HG03442 (cell line): ENCODE measurements at regions not wholly inside any gene's neighbourhood (a gene's known extent, or its start where the extent isn't known, plus 50 kb on each side); places are given as distances from the start of the nearest gene placed in this dataset.

Experiments
- ATAC-seq: cut with Tn5 transposase; IDR thresholded peaks from one replicate; pipeline ENCODE4 v1.9.1; 2021; ENCODE audit warnings: mild to moderate bottlenecking, moderate library complexity; ENCODE audit not compliant: unreplicated experiment

DNA sequence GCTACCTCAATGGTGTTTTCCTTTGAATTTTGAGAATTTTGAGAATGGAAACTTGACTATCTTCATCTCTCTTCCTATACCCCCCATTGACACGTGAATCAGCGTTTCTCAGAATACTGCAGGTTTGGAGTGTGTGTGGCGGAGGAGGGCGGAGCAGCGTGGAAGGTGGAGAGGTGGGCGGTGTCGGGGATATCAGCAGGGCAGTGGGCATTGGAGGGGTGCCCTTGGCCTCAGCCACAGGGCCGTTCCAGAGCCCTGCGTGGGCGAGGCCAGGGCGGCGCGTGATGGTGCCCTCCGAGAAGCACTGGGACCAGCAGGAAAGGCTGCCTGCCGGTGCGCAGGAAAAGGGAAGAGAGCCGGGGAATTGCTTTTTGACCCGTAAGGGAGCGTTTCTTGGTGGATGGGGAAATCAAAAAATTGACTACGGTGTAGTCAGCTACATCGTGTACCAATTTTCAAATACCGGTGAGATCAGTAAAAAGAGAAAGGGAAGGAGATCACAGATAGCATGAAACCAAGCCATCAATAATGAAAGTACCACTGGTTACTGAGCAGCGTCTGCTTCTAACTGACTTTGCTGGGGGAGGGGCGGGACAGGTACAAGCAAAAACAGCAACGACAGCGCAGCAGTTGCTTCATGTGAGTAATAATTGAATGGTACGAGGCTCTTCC is 82.7 kb upstream of the DUSP22 start:
- ATAC-seq, result peak; percentile 83

DNA sequence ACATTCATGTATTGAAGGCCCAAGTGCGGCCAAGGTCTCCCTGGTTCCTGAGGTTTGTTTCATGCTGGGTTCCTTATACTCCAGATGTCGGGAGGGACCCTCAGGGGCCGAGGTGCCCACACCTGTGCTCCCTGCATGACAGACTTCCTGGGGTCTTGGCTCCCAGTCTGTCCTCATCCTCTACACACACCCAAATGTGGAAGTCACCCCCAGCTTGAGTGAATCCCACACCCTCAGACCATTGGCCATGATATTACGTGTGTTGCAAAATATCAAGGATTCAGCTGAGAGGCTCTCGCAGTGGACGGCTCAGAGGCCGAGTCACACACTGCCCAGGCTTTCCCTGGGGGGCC is 82.2 kb upstream of the DUSP22 start:
- peak; percentile 17 for ATAC-seq

DNA sequence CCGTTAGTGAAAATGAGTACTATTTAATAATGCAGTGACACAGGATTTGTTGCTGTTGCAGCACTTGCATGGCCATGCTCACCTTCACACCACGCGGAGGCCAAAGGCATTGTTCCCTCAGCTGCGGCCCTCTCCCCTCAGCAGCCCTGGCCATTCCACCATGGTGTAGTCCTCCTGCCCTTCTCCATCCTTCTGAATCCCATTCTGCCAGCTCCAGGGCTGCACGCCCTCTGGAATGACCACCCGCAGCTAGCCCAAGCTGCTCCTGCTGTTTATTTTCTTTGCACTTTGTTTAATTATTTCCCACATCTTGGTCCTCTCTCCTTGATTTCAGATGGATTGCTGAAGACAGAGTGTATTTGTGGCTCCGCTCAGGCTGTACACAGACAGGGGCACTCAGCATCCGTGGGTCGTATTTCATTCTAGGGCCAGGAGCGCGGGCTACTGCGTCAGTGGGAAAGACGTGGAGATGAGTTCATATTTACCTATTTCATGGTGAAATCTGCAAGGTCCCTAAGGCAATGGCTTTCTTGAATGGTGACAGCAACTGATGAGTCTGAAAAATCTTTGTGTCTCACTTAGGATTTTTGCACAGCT is 81.4 kb upstream of the DUSP22 start:
- ATAC-seq, result no peak

DNA sequence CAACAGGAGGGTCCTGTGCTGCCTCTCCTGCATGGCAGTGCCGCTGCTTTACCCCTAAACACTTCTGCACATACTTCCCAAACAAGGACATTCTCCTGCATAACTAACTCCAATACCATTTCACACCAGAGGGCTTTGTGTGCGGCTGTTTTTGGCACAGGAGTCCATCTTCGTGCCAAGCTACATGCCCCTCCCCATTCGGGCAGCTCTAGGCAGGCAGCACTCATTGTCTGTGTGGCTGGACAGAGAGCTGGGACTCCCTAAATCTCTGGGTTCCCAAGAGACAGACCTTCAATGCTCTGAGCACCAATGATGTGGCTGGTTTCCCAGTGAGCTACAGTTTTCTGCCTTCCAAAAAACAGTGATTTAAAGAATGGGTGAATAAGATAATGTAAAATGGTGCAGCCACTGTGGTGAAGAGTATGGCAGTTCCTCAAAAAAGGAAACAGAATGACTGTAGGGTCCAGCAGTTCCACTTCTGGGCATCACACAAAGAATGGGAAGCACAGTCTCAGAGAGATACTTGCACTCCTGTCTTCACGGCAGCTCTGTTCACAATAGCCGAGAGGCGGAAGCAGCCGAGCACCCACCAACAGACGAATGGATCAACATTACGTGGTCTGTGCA is 80.3 kb upstream of the DUSP22 start:
- no peak for ATAC-seq

DNA sequence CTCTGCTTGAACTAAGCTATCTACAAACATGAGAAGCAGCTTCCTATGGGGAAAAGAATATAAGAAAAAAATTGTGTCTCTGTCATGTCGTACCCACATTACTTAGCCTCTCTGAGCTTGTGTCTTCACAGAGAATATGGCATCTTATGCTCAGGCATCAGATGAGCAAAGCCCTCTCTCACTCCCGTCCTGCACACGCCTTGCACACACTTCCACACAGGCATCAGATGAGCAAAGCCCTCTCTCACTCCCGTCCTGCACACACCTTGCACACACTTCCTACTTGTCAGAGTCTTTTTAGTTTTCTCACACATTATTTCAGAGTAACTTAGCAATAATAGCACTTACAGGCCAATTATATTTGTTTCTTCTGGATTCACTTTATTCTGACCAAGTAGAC is 79.0 kb upstream of the DUSP22 start:
- no peak for ATAC-seq

DNA sequence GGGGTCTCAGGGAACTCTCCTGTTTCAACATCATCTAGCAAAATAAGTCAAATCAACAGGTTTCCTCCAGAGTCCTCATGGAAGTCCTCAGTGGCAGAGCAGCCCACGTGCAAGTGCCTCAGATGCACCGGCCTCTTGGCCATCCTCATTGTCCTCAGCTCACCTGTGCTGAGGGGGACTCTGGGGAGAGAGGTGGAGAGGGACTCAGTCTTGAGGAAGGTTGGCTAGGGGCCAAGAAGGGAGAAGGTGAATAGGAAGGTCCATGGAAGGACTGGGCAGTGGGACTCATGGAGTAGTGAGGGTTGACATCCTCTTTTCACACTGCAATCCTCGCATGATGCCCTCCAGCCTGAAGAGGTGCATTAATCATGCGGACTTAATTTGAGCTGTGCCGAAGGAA is 77.9 kb upstream of the DUSP22 start:
- ATAC-seq, result no peak

DNA sequence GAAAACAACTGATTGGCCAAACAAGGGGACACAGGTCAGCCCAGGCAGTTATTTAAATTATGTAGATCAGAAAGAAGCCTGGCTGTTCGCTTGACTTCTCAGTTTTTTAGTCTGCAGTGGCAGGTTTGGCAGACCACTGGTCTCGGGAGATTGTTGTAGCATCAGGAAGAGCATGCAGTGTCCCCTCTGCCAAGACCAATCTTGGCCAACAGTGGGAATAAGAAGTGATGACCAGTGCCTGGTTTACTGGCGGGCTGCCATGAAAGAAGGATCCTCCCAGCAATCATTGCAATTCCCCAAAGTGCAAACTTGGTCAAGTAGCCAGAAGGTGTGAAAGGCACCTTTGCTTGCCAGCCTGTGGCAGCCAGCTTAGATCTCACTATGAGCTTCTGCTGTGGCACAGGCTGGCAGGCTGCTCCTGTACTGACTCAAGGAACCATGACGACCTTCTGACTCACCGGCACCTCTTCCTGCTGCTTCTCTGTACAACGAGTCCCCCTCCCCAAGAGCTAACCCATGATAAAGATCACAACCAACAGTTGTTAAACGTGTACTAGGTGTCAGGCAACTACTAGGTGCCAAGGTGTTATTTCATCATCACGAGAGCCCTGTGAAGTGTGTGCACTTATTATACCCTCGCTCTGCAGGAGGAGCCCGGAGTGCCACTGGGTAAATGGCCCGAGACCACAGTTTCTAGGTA is 76.8 kb upstream of the DUSP22 start:
- ATAC-seq, result no peak

DNA sequence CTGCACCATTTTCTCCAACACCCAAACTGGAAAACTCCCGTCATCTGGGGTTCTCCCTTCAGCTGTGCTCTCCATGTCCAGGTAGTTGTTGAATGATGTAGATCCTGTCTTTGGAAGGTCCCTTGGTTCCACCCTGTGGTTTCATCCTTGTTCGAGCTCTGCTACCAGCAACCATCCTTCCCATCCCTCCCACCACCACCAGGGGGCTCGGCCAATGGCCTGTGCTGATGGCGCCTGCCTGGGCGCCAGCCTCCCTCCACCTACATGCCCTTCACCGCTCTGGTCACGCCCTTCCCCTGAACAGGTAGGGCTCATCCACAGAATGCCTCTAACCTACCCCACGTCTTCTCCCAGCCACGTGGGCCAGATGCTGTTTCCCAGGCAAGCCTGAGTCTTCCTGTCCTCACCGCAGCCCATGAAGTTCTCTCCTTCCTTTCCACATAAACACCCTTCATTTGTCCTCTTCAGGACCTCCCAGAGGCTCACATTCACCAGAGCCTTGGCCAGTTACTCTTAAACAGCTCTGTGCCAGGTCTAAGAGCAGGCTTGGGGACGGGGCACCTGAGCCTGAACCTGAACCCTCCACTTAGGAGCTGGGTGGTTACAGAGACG is 75.1 kb upstream of the DUSP22 start:
- ATAC-seq, result no peak

DNA sequence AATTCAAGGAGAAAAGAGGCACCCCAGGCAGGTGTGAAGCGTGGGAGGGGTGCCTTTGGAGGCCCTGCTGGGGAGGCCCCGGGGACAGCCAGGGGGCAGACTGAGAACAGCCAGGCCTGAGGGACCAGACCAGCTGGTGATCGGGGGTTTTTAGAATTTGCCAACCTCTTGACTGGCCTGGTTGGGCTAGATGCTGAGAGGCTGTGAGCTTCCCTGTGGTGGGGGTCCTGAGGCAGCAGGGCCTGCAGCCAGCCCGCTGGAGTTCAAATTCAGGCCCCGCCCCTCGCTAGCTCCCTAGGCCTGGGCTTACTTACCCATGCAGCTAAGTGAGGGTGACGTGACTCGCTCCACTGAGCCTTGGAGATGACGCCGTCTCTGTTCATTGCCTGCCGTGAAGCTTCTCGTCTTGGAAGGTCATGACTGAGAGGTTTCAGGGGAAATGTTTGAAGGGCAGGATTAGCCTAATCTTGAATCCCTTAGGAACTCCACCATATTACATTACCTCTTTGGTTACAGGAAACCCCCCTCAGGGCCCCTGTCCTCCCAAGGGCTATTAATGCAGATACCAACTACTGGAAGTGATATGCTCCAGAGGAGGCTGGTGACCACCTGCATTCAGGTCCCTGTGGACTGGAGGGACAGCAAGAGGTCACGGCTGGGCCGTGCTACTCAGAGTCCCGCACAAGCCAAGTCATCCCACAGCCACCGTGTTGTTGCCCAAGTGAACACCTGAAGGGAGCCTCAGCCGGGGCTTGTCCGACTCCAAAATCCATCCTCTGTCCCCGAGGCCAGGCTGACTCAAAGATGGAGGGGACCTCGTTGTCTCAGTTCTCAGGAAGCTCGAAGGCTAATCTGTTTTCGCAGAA is 73.9 kb upstream of the DUSP22 start:
- ATAC-seq, result peak; percentile 36

DNA sequence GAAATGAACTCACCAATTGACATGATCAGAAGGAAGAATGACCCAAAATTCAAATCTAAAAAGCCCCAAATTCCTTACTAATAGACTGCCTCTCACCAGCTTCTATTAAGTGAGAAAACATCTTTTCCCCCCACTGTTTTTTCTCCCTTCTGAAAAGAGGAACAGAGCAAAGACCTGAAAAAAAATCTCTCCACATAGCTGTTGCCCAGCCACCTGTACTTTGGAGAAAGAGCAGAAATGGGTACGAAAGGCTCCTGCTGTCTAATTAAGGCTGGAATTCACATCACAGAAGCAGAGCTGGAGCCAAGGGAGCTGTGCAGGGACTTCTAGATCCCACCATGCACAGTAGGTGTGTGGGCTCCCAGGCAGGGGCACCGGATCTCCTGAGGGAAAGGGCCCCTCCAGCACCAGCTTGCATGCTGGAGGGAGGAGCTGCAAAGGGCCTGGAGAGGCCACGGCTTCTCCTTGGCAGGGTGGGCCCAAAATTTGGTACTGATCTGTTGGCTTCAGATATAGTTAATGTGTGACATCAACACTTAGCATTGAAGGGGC is 73.2 kb upstream of the DUSP22 start:
- ATAC-seq, result no peak

DNA sequence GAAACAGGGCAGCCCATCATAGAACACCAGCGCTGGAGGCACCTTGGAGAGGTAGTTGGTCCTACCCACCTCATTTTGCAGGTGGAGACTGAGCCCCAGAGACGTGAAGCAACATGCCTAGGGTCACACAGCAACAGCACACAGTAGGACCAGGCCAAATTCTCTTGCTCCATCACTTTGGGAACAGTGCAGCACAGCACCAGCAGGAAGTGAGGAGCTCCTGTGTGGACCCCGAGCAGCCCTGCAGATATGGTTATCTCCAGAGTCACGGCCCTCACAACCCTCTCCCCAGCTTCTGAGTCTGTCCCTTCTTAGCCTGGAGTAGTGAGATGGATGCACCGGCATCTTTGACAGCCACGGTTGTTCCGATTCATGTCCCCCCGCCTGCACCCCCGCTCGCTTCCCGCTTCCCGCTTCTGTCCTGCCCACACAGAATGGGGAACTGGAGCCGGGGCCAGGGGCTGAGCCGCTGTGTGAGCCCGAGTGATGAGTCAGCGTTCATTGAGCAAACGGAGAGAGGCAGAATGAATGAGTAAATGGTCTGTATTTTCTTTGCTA is 72.6 kb upstream of the DUSP22 start:
- no peak for ATAC-seq

DNA sequence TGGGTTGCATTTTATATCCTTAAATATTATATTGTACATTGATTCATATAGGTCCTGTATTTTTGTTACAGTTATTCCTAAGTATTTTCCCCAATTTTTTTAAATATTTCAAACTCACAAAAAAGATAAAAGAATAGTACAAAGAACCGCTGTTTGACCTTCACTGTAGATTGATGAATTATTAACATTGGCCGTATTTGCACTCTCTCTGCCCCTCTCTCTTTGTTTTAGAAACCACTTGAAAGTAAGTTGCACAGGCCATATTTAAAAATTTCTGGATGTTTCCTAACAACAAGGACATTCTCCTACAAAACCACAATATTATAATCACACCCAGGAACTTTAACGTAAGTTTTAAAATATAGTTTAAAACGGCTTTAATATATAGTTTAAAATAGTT is 72.0 kb upstream of the DUSP22 start:
- ATAC-seq, result no peak

DNA sequence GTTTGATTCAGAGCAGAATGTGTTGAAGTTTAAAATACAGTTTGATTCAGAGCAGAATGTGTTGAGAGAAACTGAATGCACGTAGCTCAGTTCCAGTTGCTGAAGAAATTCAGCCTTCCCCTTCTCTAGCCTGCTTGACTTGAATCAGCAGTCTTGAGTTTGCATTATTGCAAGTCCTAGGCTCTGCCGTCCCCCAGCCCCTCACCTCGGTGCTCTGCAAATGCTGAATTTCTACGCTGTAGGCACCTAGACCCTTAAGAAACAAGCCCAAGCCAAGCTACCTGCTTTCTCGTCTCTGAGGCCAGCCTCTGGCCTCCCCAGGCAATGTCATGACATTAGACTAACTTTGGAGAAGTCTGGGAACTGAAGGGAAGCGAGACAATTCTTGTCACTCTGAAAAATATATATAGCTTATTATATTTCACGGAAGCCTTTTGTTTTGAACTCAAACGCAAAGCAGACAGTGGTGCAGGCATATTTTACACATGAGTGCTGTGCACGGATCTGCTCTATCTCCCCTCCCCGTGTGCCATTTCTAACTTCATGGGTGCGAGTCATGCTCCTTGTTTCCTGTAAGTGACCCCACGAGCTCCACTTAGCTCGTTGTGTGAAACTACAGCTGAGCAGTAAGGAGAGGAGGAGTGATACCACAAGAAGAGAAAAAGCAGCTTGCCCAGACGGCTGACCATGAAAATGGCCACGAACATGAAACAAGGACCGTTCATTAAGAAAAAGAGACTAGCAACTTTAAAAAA is 71.4 kb upstream of the DUSP22 start:
- no peak for ATAC-seq

DNA sequence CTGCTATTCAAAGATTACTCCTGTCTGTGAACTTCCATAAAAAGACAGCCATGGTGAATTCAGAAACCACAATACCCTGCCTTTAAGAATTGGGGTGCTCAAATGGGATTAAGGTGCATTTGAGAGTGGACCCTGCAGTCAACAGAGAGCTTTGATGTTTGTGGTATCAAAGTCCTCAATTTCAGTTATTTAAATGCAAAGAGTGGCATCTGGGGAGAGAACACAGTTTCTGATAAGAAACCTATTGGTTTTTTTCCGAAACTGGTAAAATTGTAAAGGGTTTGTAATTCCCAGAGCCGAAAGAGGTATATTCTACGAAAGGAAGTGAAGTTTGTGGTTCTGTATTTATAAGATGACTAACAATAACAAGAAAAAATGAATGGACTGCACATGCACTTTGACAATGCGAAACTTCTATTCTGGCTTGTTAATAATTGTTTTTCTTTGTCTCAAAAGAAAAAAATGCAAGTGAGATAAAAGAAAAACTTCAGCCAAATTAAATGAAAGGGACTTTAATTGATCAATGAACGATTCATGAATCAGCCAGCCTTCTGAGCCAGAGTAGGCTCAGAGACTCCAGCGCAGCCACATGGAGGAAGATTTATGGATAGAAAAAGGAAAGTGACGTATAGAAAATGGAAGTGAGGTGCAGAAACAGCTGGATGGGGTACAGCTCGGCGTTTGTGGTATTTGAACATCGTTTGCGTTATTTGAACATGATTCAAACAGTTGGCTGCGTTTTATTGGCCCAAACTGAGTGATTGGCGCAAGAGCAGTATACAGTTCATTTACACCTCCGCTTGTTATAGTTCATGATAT is 70.5 kb upstream of the DUSP22 start:
- no peak for ATAC-seq

DNA sequence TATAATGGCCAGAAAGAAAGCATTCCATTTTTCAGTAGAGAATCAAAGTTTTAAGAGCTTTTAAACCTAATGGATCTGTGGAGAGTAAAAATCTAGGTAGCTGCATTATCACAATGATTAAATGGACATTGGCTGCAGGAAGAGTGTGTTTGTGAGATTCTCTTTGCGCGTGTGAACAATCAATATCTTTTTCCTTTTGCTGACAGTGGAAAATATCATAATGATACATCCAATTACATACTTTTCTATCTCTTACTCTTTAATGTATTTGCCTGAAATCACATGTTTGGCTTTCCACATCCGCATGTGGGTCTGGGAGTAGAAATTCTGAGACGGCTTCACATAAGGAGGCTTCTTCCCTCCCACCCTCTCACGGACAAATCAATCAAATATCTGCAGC is 69.8 kb upstream of the DUSP22 start:
- ATAC-seq, result no peak

DNA sequence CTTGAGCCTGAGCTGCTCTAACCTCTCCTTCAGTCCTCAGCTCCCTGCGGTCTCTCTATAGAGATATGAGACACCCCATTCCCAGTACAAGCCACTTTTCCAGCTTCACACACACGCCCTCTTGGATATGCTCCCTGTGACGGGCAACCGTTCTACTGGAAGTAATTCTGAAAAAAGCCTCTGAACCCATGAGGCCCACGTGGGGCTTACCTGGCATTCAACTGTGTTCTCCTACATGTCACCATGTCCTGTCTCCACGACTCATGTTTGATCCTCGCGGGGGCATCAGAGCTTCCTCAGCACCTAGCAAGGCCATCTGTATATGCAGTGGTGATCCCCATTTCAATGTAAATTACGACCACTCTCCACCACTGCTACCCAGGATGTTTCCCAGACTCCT is 69.2 kb upstream of the DUSP22 start:
- no peak for ATAC-seq

DNA sequence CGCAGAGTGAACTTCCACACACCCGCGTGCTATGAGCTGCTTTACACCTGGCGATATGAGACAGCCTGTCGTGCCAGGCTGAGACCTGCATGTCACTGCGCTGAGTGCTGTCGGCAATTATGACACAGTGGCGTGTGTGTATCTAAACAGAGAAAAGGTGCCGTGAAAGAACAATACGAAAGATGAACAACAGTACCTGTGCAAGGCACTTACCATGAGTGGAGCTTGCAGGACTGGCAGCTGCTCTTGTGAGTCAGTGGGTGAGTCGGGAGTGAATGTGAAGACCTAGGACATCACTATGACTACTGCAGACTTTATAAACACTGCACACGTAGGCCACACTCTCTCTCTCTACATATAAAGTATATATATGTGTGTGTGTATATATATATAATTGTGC is 68.5 kb upstream of the DUSP22 start:
- no peak for ATAC-seq

DNA sequence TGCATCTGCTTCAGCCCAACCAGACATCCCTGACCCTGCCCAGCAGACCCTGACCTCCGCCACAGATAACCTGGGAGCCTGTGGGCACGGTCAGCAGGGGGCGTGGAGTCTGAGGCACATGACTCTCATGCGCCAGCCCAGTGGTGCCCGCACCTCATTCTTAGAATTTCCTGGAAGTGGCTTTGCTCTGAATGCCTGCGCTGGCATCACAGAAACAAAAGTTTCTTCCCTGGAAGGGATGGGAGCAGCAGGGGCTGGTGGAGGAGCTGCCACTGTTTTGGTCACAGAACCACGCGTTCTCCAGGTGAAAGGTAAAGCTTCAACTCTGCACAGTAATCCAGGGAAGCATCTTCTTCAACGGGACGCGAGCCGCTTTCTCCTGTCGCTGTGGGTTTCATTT is 67.9 kb upstream of the DUSP22 start:
- ATAC-seq, result no peak
